Activated gamma-delta T cell treated with anti-CD3 and anti-CD28 coated beads, Interleukin-2, amount 50 U/mL, for 16 hours (primary cell): ENCODE measurements at regions not wholly inside any gene's neighbourhood (a gene's known extent, or its start where the extent isn't known, plus 50 kb on each side); places are given as distances from the start of the nearest gene placed in this dataset.
"Not testable (repeated sequence)": the region's sequence is repeated elsewhere in the genome, so short reads cannot be mapped to it uniquely, and the experiment has no call there.

ENCODE experiments used
- DNase-seq: peaks from one replicate; pipeline ENCODE4 v3.0.0-alpha.2; 2020; ENCODE audit warnings: low read depth

DNA sequence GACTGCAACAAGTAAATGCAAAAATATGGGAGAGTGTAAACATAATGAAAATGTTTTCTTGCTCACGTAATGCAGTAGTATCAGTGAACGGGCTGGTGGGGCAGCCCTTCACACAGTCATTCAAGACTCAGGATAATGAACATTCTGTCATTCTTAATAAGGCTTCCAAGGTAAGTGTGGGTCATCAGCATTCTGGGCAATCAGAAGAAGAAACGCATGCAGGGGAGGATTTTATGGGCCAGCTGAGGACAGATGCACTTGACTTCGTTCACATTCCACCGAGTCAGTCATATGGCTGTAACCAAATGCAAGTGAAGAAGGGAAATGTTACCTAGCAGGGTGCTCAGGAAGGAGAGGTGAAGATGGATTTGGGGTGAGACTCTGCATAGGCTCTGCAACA is 68.0 kb upstream of the MAP9 start:
- DNase-seq, result no peak

DNA sequence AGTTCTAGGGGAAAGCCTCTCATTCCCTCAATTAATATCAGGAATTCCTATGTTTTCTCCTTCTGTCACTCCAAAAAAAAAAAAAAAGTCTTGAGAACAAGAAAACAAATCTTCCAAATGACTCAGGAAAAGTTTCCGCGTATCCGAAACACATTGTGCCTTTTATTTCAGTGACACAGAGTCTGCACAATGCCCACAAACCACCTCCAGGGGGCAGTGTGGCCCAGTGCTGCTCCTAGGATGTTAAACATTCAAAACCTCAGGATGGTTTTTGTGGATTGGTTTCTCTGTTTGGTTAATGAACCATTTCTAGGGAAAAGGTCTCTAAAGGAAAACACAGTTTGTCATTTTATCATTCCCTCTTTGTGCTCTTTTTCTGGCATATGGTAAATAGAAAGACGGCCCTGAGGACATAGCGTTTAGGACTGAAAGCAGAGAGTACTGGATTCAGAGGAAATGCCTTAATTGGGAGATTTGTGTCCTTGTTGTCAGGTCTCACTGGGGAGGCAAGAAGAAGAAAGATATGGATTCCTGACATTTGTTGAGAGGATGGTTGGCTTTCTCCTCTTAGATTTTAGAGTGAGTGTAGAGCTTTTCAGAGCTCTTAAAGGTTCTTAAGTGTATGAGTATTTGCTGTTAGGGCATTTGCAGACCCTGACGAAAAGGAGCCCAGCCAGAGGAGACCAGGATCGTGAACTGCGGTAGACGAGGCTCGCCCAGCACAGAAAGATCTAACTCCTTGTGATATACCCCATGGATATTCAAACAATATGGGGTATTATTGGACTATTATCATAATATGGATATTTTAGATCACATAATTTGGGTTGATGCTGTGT is 65.7 kb upstream of the MAP9 start:
- DNase-seq, result peak; percentile 34

DNA sequence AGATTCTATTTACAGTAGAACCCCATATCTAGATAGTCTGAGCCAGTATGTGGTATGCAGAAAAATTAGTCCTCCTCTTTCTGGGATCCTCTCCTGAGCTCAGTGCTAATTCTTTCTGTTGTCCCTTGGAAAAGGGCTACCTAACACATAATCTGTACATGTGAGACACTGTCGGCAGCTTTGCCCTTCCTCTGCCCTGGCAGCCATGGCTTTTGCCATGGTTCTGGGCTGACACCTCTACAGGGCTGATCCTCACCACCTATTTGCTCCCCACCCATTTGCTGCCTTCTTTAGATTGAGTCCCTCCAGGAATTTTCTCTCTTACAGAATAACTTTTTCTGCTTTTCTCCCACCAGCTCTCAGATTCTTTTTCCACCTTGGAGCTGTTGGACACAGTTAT is 64.7 kb upstream of the MAP9 start:
- DNase-seq, result no peak

DNA sequence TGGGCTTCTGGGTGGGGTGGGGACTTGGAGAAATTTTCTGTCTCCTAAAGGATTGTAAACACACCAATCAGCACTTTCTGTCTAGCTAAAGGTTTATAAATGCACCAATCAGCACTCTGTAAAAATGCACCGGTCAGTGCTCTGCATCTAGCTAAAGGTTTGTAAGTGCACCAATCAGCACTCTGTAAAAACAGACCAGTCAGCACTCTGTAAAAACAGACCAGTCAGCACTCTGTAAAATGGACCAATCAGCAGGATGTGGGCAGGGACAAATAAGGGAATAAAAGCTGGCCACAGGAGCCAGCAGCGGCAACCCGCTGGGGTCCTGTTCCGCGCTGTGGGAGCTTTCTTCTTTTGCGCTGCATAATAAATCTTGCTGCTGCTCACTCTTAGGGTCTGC is 63.0 kb upstream of the MAP9 start:
- DNase-seq, result not testable (repeated sequence)

DNA sequence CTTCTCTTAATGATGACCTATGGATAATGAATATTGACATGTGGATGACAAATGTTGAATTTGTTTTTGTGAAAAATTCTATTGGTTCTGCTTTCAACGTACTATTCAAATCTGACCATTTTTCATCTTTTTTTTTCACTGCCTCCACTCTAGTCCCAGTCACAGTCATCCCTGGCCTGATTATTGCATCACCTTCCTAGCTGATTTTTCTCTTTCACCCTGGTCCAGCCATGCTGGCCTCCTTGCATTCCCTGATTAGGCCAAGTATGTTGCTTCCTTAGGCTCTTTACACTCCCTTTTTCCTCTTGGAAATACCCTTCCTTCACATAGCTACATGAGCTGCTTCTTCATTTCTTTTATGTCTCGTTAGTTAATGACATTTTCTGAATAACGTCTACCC is 58.1 kb upstream of the MAP9 start:
- no peak for DNase-seq

DNA sequence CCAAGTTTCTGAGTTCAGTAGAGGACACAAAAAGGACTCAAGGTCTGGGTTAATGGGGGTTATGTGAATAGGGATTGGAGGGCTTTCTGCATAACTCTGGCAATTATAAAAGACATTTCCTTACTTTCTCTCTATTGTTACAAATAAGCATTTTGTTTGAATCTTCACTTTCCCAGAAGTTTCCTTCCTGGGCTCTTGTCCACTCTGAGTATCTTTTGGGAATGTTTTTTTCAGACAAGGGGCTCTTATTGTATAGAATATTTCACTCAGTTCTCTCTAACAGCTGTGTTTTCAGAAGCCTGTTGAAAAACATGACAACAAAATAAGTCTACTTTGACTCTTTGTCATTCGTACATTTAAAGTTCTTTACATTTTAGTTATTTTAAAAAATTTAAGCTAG is 57.6 kb upstream of the MAP9 start:
- no peak for DNase-seq

DNA sequence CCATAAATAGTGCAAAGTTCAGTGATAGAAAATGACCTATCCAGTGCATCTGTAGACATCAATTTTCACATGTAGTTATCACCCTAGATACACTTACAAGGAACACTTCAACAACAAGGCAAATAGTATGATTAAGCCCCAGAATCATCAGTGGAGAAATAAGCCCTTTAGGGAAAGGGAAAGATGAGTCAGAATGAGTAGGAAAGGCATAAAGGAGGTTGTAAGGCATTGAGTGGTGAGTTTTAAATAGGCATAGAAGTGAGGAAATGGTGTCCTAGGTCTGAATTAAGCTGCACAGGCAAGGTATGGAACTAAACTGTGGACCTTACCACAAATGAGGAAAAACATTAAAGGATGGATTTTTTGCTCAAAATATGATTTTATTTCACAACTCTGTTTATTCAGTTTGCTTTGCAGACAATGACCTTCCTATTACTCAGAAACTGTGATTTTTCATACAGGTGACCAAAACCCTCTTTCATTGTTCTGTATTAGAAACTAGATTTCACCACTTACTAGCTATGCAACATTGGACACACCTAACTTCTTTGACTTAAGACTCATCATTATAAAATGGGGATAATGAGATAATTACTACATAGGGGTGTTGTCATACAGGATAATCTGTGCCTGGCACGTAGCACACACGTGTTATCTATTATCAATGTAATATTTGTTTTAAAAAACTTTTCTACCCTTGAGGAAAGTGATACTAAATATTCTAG is 57.0 kb upstream of the MAP9 start:
- no peak for DNase-seq

DNA sequence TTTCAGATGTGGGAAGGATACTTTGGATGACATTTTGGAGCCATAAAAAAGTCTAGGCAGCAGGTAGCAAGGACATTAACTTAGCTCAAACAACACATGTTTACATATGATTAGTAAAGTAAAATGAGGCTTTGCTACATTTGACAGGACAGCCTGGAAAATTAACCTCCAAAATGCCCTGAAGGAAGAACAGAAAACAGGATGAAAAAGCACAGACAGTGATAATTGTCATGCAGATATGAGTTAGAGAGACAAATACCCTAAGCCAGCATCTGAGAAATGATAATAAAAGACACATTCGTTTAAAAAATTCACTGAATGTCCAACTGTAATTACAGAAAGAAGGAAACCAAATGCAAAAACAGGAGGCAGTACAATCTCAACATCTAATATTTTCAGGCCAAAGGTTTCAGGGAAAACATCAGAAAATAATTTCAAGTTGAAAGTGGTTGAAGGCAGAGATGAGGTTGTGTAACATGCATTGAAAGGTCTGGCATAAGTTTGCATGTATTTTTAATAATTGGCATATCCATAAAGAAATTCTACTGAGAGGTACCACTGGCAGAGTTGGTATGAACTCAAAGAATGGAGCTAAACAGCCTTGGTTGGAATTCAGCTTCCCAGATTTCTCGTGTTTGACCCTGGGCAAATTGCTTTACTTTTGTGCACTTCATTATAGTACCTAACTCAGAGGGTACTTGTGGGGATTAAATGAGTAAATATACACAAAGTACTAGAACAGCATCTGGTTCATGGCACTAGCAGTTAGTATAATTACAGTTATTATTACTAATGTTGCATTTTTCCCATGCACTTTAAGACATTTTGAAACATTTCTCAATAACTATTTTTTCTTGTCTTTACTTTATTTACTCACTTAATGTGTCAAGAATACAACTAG is 54.4 kb upstream of the MAP9 start:
- DNase-seq, result no peak

DNA sequence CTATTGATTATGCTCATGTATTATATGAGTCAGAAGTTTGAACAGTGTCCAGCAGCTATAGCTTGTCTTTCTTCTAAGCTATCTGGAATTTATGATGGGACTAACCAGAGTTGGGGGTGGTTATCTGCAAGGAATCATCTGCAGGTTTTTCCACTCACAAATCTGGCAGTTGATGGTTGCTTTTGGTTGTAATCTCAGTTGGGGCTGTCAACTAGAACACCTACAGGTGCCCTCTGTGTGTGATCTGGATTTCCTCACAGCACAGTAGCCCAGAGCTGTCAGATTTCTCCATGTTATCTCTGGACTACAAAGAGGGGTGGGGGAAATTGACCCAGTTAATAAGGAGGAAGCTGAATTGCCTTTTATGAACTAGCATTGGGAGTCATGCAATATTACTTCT is 51.4 kb upstream of the MAP9 start:
- no peak for DNase-seq

DNA sequence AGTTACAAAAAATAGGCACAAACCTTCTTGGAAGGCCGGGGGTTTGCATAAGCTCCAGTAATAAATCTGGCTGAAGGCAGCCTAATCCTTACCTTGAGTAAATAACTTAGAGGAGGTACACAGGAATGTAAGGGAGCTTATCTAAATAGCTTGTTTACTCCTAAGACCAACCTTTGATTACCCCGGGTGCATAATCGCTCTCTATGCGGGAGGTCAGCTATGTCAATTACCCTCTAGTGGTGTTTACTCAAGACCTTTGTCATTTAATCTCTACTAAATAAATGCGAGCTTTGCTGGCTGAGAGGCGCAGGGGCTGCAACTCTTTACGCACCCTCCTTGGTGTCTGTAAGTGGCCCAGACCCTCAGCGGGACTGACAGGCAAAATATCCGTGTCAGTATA is 50.2 kb upstream of the MAP9 start:
- DNase-seq, result no peak
